ENCODE measurements at regions not wholly inside any gene's neighbourhood (a gene's known extent, or its start where the extent isn't known, plus 50 kb on each side); places are given as distances from the start of the nearest gene placed in this dataset.
A peak's percentile ranks its signal among the peaks of the same experiment; 100 is the strongest.

GRCh38 chr18:75880925-75881504 lies 453.5 kb upstream of the SMIM21 start:
- DNase-seq (no peak), ATAC-seq (no peak)
- intact Hi-C loops (cut with micrococcal nuclease), result loop anchor here (10.0 kb wide), 2 partner anchors 374 to 464 kb away; no protein-coding TSS in a partner anchor

- intact Hi-C loops (cut with micrococcal nuclease), result loop anchor here (10.0 kb wide), 2 partner anchors 375 to 465 kb away; no protein-coding TSS in a partner anchor
- DNase-seq (no peak), ATAC-seq (no peak)
These were observed 452.8 kb upstream of the SMIM21 start for GRCh38 chr18:75880266-75880665.

GRCh38 chr18:75879196-75879595 lies 451.7 kb upstream of the SMIM21 start:
- intact Hi-C loops (cut with micrococcal nuclease), result no loop called here
- DNase-seq (no peak), ATAC-seq (no peak)

- DNase-seq (no peak), ATAC-seq (no peak)
- intact Hi-C loops (cut with micrococcal nuclease), result no loop called here
These were observed 448.1 kb upstream of the SMIM21 start for GRCh38 chr18:75875559-75875958.

GRCh38 chr18:75874401-75875089 lies 447.0 kb upstream of the SMIM21 start:
- ATAC-seq, result peak; percentile 19
- no peak for DNase-seq
- intact Hi-C loops (cut with micrococcal nuclease), result no loop called here

- no peak for ATAC-seq
- intact Hi-C loops (cut with micrococcal nuclease), result no loop called here
- no peak for DNase-seq
These were observed 444.1 kb upstream of the SMIM21 start for GRCh38 chr18:75871596-75871995.

GRCh38 chr18:75869162-75869561 lies 441.7 kb upstream of the SMIM21 start:
- ATAC-seq, result no peak
- intact Hi-C loops (cut with micrococcal nuclease), result no loop called here
- DNase-seq, result no peak

GRCh38 chr18:75868031-75868430 lies 440.5 kb upstream of the SMIM21 start:
- no peak for ATAC-seq
- DNase-seq, result no peak
- intact Hi-C loops (cut with micrococcal nuclease), result no loop called here

- ATAC-seq (no peak), DNase-seq (no peak)
- intact Hi-C loops (cut with micrococcal nuclease), result no loop called here
These were observed 438.1 kb upstream of the SMIM21 start for GRCh38 chr18:75865639-75866038.

- ATAC-seq (no peak), DNase-seq (no peak)
- intact Hi-C loops (cut with micrococcal nuclease), result no loop called here
These were observed 437.3 kb upstream of the SMIM21 start for GRCh38 chr18:75864816-75865215.

- DNase-seq (no peak), ATAC-seq (no peak)
- intact Hi-C loops (cut with micrococcal nuclease), result no loop called here
These were observed 436.2 kb upstream of the SMIM21 start for GRCh38 chr18:75863696-75864095.

- intact Hi-C loops (cut with micrococcal nuclease), result no loop called here
- DNase-seq (no peak), ATAC-seq (no peak)
These were observed 435.0 kb upstream of the SMIM21 start for GRCh38 chr18:75862458-75862857.

GRCh38 chr18:75860166-75860565 lies 432.7 kb upstream of the SMIM21 start:
- no peak for DNase-seq
- intact Hi-C loops (cut with micrococcal nuclease), result no loop called here

GRCh38 chr18:75859533-75859932 lies 432.0 kb upstream of the SMIM21 start:
- ATAC-seq, result no peak
- no peak for DNase-seq
- intact Hi-C loops (cut with micrococcal nuclease), result no loop called here

More at GRCh38 chr18:75860166-75860565, 432.7 kb upstream of the SMIM21 start:
- no peak for ATAC-seq

- ATAC-seq (no peak), DNase-seq (no peak)
- intact Hi-C loops (cut with micrococcal nuclease), result no loop called here
These were observed 431.3 kb upstream of the SMIM21 start for GRCh38 chr18:75858754-75859153.

- ATAC-seq, result no peak
These were observed 430.1 kb upstream of the SMIM21 start for GRCh38 chr18:75857558-75857957.

GRCh38 chr18:75854808-75855207 lies 427.3 kb upstream of the SMIM21 start:
- intact Hi-C loops (cut with micrococcal nuclease), result no loop called here
- DNase-seq (no peak), ATAC-seq (no peak)

More at GRCh38 chr18:75857558-75857957, 430.1 kb upstream of the SMIM21 start:
- intact Hi-C loops (cut with micrococcal nuclease), result no loop called here
- DNase-seq, result no peak

- no peak for ATAC-seq
- no peak for DNase-seq
- intact Hi-C loops (cut with micrococcal nuclease), result no loop called here
These were observed 426.7 kb upstream of the SMIM21 start for GRCh38 chr18:75854174-75854573.

- intact Hi-C loops (cut with micrococcal nuclease), result no loop called here
- DNase-seq, result no peak
- ATAC-seq, result no peak
These were observed 418.8 kb upstream of the SMIM21 start for GRCh38 chr18:75846321-75846720.

GRCh38 chr18:75845413-75845812 lies 417.9 kb upstream of the SMIM21 start:
- DNase-seq (no peak), ATAC-seq (no peak)
- intact Hi-C loops (cut with micrococcal nuclease), result no loop called here

GRCh38 chr18:75844146-75844545 lies 416.6 kb upstream of the SMIM21 start:
- ATAC-seq (no peak), DNase-seq (no peak)
- intact Hi-C loops (cut with micrococcal nuclease), result no loop called here

All from left ventricle myocardium superior (tissue), 1 donor.